HEK293 (cell line): ENCODE measurements at regions not wholly inside any gene's neighbourhood (a gene's known extent, or its start where the extent isn't known, plus 50 kb on each side); places are given as distances from the start of the nearest gene placed in this dataset.

Source experiments
- KLF10 ChIP-seq: fragments of 450-650 bp; IDR thresholded peaks from 2 replicates; pipeline ENCODE4 v1.5.1; 2018; ENCODE audit warnings: missing biosample characterization, mild to moderate bottlenecking, missing genetic modification characterization
- ZFP37 ChIP-seq: fragments of 450-650 bp; formaldehyde crosslinking; IDR thresholded peaks from 2 replicates; pipeline ENCODE4 v1.5.1; 2016; ENCODE audit warnings: missing biosample characterization, missing genetic modification characterization
- ZNF239 ChIP-seq: fragments of 450-650 bp; formaldehyde crosslinking; IDR thresholded peaks from 2 replicates; pipeline ENCODE4 v1.5.1; 2016; ENCODE audit warnings: missing biosample characterization, missing genetic modification characterization
- ZNF274 ChIP-seq, 2 experiments: fragments of 200-500 bp in 1 of 2; fragments of 450-650 bp in 1 of 2; sonication (Bioruptor generic) in 1 of 2; formaldehyde crosslinking in 1 of 2; IDR thresholded peaks; 2 replicates each; pipeline versions ENCODE4 v1.5.1 to v1.6.1; 2014 to 2016; ENCODE audit warnings: borderline replicate concordance in 1 of 2, inconsistent platforms in 1 of 2, low read length in 1 of 2, missing biosample characterization in 1 of 2, missing genetic modification characterization in 1 of 2
- ZNF560 ChIP-seq: fragments of 450-650 bp; formaldehyde crosslinking; IDR thresholded peaks from 2 replicates; pipeline ENCODE4 v1.5.1; 2017; ENCODE audit warnings: missing biosample characterization, missing genetic modification characterization, borderline replicate concordance
- TF ChIP-seq, protein P1 (sequence below): fragments of 450-650 bp; formaldehyde crosslinking; IDR thresholded peaks from 2 replicates; pipeline ENCODE4 v1.5.1; 2016; ENCODE audit warnings: missing biosample characterization, missing genetic modification characterization
- TF ChIP-seq, protein P2 (sequence below): fragments of 450-650 bp; formaldehyde crosslinking; optimal IDR thresholded peaks from 2 replicates; pipeline ENCODE3; 2016; ENCODE audit warnings: missing biosample characterization, mild to moderate bottlenecking, missing genetic modification characterization

DNA sequence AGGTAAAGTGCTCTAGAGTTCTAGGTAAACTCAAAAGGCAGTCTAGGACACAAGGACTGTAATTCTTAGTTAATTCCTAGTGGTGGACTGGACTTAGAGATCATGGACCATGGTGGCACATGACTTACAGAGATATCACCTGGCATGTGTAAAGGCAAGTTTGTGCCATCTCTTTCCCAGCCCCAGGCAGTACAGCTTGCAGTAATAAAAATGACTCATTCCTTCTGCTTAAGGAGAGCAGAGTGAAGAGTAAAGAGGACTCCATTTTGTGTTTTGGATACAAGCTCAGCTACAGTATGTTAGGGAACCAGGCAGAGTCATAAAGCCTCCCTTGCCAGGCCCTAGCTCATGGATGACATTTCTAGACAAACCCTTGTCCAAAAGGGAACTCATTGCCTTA, 629.9 kb downstream of the JRKL start:
- TF ChIP-seq, protein P1, sequence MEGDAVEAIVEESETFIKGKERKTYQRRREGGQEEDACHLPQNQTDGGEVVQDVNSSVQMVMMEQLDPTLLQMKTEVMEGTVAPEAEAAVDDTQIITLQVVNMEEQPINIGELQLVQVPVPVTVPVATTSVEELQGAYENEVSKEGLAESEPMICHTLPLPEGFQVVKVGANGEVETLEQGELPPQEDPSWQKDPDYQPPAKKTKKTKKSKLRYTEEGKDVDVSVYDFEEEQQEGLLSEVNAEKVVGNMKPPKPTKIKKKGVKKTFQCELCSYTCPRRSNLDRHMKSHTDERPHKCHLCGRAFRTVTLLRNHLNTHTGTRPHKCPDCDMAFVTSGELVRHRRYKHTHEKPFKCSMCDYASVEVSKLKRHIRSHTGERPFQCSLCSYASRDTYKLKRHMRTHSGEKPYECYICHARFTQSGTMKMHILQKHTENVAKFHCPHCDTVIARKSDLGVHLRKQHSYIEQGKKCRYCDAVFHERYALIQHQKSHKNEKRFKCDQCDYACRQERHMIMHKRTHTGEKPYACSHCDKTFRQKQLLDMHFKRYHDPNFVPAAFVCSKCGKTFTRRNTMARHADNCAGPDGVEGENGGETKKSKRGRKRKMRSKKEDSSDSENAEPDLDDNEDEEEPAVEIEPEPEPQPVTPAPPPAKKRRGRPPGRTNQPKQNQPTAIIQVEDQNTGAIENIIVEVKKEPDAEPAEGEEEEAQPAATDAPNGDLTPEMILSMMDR = no peak
- TF ChIP-seq, protein P2, sequence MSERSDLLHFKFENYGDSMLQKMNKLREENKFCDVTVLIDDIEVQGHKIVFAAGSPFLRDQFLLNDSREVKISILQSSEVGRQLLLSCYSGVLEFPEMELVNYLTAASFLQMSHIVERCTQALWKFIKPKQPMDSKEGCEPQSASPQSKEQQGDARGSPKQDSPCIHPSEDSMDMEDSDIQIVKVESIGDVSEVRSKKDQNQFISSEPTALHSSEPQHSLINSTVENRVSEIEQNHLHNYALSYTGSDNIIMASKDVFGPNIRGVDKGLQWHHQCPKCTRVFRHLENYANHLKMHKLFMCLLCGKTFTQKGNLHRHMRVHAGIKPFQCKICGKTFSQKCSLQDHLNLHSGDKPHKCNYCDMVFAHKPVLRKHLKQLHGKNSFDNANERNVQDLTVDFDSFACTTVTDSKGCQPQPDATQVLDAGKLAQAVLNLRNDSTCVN (tag by site-specific recombination) = no peak
- TF ChIP-seq ZFP37 (tag by site-specific recombination) (no peak), ZNF239 (tag by site-specific recombination) (no peak), ZNF560 (tag by site-specific recombination) (no peak), KLF10 (no peak), ZNF274 (IDR thresholded peaks at IDR 0.05; ENCODE audit: low read length) (no peak), ZNF274 (tag by site-specific recombination; IDR thresholded peaks at IDR 0.05; ENCODE audit: borderline replicate concordance) (no peak)
